Effector CD4-positive, alpha-beta T cell (primary cell): ENCODE measurements at regions not wholly inside any gene's neighbourhood (a gene's known extent, or its start where the extent isn't known, plus 50 kb on each side); places are given as distances from the start of the nearest gene placed in this dataset.
A peak's percentile ranks its signal among the peaks of the same experiment; 100 is the strongest.

Experiments used
- DNase-seq: peaks from one replicate; pipeline ENCODE4 v3.0.0-alpha.2; 2020

GRCh38 chr10:6669269-6669859, 89.3 kb upstream of the PRKCQ start:
- no peak for DNase-seq

DNA sequence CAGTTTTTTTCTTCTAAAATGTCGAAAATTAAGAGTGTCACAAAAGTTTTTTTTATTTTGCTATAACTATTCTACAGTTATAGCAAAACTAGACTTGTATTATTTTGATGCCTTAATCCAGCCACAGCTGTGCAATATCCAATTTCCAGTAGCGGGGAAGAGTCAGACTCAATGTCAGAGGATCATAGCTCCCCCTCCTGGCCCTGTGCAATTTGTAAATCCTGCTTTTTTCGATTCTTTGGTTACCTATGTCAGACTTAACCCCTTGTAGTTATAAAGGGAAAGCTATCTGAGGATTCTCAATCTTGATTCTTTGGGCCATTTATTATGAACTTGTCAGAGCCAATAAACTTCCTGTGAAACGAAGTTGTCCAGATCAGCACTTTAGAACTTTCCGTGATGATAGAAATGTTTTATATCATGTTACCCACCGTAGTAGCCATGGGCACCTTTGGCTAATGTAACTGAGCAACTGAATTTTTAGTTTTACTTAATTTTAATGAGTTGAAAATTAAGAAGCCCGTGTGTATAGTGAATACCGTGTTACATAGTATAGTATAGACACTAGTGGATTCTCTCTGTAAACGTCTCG, 87.7 kb upstream of the PRKCQ start:
- no peak for DNase-seq

- no peak for DNase-seq
These were observed 87.1 kb upstream of the PRKCQ start for GRCh38 chr10:6667150-6667549.

DNA sequence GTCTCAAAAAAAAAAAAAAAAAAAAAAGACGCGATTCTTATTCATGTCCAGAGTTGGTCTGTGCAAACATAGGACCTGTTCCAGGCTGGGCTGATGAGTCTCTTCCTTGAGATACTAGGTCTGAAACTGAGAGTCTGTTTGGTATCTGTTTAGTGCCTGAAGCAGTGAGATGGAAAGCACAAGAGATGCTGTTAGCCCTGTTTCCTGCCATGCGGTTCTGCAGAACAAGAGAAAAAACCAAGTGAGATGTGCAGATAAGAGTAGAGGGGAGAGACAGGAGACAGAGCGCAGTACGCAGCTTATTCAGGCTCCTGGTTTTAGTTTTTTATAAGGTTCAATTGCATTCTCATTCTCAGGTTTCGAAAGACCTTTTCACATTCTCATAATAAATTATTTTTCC, 85.8 kb upstream of the PRKCQ start:
- peak; percentile 8 for DNase-seq

- DNase-seq = no peak
These were observed 80.4 kb upstream of the PRKCQ start for GRCh38 chr10:6660460-6660859.

GRCh38 chr10:6659451-6659850, 79.4 kb upstream of the PRKCQ start:
- DNase-seq = no peak

GRCh38 chr10:6657669-6658068, 77.6 kb upstream of the PRKCQ start:
- DNase-seq = no peak

DNA sequence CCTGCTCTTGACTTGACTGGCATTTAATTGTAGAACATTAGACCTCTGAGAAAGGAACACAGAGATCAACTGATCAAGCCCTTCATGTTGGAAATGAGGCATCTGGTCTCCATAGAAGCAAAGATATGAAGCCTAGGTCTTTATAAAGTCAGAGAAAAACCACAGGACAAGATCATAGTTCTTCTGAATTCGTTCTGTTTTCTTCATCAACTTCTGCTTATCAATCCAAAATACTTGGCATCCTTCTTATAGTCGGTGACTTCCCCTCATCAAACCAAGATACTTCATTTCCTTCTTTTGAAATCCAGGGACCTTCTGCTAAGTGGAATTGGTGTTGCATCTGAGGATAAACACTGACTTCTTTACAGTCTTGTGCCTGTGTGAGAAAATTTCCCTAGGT, 77.1 kb upstream of the PRKCQ start:
- no peak for DNase-seq

DNA sequence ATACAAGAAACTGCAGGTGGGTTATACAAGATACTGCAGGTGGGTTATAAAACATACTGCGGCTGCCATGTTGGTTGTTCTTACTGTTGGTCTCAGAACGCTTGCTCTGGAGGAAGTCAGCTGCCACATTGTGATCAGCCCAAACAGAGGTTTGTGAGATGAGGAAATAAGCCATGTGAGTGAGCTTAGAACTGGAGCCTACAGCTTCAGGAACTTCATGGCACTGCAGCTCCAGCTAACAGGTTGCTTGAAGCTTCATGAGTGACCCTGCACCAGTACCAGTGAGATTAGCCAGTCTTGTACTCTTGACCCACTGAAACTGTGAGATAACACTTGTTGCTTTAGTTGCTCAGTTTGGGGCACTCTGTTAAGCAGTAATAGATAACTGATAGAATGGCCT, 74.5 kb upstream of the PRKCQ start:
- DNase-seq = no peak

DNA sequence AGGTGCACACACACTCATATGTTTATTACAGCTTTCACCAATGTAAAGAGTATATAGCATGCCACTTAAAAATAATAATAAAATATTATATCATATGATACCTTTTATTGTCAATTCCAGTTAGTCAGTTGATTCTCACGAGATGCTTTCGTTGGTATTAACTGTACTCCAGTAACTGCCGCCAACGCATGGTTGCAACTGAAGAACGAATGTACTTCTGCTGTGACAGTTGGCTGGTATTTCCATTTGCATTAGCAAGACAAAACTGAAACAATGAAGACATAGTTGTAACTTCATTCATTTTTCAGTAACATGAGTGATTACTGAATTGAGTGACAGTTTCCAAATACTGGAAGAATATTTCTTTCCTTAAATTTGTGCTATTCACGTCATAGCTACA, 70.5 kb upstream of the PRKCQ start:
- DNase-seq = no peak

DNA sequence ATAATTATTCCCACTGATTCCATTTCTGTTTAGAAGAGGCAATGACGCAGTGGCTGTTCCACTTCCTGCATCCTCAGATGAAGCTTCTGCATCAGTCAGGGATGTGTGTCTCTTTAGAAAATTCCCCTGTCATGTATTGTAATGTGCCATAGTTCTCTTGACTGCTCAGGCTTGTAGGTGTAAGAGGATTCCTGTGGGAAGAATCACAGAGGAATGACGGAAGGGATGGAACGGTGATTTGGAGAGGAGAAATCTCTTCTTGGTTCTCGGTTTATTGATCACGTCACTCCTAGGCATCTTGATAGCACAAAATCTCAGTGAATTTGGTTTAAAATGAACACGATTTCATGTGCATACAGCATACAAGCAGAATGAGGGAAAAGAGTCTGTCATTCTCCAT, 69.8 kb upstream of the PRKCQ start:
- no peak for DNase-seq

- no peak for DNase-seq
These were observed 69.0 kb upstream of the PRKCQ start for GRCh38 chr10:6648894-6649720.

- peak; percentile 55 for DNase-seq
These were observed 67.9 kb upstream of the PRKCQ start for GRCh38 chr10:6647811-6648526.

GRCh38 chr10:6643962-6644361, 63.9 kb upstream of the PRKCQ start:
- DNase-seq = no peak

DNA sequence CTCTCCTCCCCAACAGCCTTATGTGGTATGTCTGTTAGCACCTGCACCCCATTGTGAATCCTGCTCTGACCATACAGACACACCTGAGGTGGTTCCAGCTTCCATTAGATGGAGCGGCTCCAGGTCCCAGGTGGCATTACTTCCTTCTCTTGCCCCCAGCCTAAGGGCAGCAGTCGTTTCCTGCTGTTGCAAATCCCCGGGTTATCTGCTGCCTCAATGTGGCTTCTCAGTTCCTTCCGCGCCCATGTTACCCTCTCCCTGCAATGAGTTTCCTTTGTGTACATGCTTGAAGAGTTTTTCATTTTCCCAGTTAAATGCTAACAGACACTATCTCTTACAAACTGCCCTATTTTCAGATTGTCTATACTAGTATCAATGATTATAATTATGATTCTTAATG, 62.8 kb upstream of the PRKCQ start:
- no peak for DNase-seq

DNA sequence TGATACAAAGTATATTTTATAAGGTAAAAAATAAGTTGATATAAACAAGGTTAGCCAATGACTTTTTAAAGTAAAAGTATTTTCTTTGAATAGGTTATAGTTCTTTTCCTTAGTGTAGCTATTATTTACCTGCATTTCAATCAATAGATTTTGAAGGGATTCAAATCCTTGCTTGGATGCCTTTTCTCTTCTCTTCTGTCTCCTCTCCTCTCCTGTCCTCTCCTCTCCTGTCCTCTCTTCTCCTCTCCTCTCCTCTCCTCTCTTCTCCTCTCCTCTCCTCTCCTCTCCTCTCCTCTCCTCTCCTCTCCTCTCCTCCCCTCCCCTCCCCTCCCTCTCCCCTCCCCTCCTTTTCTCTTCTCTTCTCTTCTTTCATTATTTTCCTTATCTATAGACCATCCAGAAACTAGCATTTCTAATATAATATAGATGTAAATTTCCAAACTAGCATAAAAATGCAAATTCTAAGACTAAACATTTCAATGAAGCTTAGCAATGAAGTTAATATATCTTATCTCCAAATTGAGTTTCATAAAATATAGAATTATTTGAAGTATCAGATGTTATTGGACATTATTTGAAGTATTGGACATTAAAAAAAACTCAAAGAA, 60.5 kb upstream of the PRKCQ start:
- no peak for DNase-seq

- DNase-seq = no peak
These were observed 57.0 kb upstream of the PRKCQ start for GRCh38 chr10:6637053-6637452.

- no peak for DNase-seq
These were observed 55.7 kb upstream of the PRKCQ start for GRCh38 chr10:6635784-6636183.
